Fibroblast of villous mesenchyme (primary cell): ENCODE measurements at regions not wholly inside any gene's neighbourhood (a gene's known extent, or its start where the extent isn't known, plus 50 kb on each side); places are given as distances from the start of the nearest gene placed in this dataset.
"Not testable (repeated sequence)": the region's sequence is repeated elsewhere in the genome, so short reads cannot be mapped to it uniquely, and the experiment has no call there.

Source experiments
- DNase-seq: peaks from one replicate; pipeline ENCODE4 v3.0.0-alpha.2; 2010; ENCODE audit warnings: low read depth
- H3K4me3 ChIP-seq: 2 replicates; pipeline ENCODE4 v1.5.1; 2011; ENCODE audit warnings: low read depth, mild to moderate bottlenecking, low read length
- CTCF ChIP-seq: IDR thresholded peaks from 2 replicates; pipeline ENCODE4 v1.5.1; 2012; ENCODE audit warnings: low read depth, mild to moderate bottlenecking, low read length; ENCODE audit not compliant: insufficient read depth

- H3K4me3 ChIP-seq = no peak overlapping the region
- DNase-seq = no peak
- no peak for TF ChIP-seq CTCF
These were observed 292.8 kb downstream of the INSIG2 start for GRCh38 chr2:118380915-118381653.

DNA sequence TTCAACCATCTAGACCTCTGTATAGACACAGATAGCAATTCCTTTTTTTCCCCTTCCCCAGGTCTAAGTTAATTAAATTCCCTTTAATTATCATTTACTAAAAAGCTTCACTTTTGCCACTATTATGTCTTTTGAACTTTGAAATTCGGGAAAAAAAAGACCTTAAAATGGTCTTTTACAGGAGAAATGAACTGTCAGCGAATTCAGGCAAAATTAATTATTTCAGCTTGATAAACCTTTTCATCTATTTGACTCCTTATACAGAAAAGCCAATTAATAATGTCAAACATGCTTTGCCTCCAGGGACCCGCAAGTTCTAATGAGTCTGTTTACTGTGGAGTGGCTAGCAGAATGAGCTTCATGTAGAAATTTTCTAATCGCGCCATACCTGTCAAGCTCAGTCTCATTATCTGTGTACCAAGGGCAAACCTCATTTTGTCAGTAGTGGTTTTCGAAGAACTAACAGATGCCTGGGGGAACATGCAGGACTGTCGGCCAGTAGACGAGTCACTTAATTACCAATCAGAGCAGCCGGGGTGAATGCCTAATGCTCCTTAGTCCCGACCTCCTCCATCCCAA, 287.7 kb downstream of the INSIG2 start:
- H3K4me3 ChIP-seq = no peak overlapping the region
- DNase-seq = no peak
- no peak for TF ChIP-seq CTCF

- DNase-seq = no peak
- no peak for TF ChIP-seq CTCF
- no peak overlapping the region for H3K4me3 ChIP-seq
These were observed 286.9 kb downstream of the INSIG2 start for GRCh38 chr2:118374974-118375755.

DNA sequence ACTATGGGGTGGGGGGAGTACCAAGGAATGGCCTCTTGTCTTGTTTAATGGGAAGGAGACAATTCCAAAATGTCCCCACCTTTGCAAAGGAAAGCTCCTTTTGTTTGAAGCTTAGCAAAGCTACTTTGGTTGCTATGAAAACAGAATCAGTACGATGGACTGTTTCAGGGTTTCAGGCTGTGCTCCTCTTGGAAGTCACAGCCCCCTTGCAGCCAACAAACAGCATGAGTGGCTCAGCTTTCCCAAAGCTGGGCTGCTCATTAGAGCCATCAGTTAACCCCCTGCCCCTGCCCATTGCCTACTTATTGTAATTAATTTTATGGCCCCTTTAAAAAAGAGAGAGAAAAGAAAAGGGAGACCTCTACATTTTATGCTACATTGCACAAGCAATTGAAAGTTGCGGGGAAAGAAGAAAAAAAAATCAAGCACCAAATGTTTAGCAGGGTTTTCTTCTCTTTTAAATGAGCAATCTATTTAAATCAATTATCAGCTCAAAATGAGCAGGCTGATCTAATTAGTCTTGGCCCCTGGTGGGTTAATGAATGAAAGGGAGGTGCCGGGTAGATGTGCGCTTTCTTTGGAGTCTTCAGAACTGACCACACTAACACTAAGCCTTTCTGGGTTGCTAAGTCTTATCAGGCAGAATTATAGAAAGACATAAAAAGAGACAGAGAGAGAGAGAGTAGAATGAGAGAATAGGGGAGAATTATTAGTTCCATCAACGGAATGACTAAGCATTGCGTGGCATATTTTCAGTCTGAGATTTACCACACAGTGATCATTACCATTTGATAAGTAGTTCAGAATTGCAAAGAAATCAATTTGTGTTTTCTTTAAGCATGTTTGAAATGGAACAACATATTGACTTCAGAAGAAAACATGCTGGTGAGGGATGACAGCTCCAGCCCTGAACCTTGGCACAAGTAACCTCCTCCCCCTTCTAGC, 284.9 kb downstream of the INSIG2 start:
- no peak for DNase-seq
- no peak overlapping the region for H3K4me3 ChIP-seq
- no peak for TF ChIP-seq CTCF

DNA sequence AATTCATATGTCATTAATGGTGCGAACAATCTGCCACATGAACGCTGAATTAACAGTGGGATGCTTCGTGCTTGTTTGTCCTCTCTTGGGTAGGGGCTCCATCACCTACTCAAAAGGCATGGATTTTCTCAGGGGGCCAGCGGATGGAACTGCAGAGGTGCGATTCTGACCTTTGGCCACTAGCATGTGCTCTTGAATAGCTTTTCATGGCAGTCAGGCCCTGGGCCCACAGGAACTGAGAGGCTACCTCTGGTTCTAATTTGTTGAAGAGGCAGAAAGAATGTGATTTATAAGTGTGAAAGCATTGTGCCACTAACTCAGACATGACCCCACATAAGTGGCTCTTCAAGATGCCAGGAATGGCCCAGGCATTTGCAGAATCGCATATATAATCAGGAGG, 283.2 kb downstream of the INSIG2 start:
- peak; percentile 3 for DNase-seq
- peak; percentile 42 for TF ChIP-seq CTCF
- no peak overlapping the region for H3K4me3 ChIP-seq

DNA sequence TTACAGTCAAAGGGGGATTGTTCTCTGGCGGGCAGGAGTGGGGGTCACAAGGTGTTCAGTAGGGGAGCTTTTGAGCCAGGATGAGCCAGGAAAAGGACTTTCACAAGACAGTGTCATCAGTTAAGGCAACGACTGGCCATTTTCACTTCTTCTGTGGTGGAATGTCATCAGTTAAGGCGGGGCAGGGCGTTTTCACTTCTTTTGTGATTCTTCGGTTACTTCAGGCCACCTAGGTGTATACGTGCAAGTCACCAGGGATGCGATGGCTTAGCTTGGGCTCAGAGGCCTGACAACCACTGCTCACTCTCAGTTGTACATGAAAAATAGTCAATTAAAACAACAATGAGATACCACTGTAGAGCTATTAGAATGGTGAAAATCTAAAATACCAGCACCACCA, 281.2 kb downstream of the INSIG2 start:
- not testable (repeated sequence) for H3K4me3 ChIP-seq, DNase-seq
